HAP-1 (cell line): ENCODE measurements at regions not wholly inside any gene's neighbourhood (a gene's known extent, or its start where the extent isn't known, plus 50 kb on each side); places are given as distances from the start of the nearest gene placed in this dataset.

Source experiments
- DNase-seq, 2 experiments: peaks; one replicate each; pipeline ENCODE4 v3.0.0-alpha.2; 2016 to 2020; ENCODE audit warnings: low spot score in 2 of 2
- H3K27me3 ChIP-seq: fragments of 250-450 bp; sonication (Bioruptor Pico); 2 replicates; pipeline ENCODE4 v1.5.1; 2020; ENCODE audit warnings: low read depth, mild to moderate bottlenecking, moderate library complexity
- H3K36me3 ChIP-seq: fragments of 250-450 bp; sonication (Bioruptor Pico); replicated peaks from 2 replicates; pipeline ENCODE4 v1.5.1; 2020; ENCODE audit warnings: mild to moderate bottlenecking
- H3K4me1 ChIP-seq: fragments of 250-450 bp; sonication (Bioruptor Pico); 2 replicates; pipeline ENCODE4 v1.5.1; 2020; ENCODE audit warnings: mild to moderate bottlenecking
- H3K4me3 ChIP-seq: fragments of 250-450 bp; sonication (Bioruptor Pico); 2 replicates; pipeline ENCODE4 v1.5.1; 2020; ENCODE audit warnings: mild to moderate bottlenecking, moderate library complexity
- H3K9me3 ChIP-seq: fragments of 250-450 bp; sonication (Bioruptor Pico); 2 replicates; pipeline ENCODE4 v1.5.1; 2020; ENCODE audit warnings: mild to moderate bottlenecking, moderate library complexity
- in situ Hi-C: fragments of 300-500 bp; cut with MboI; formaldehyde crosslinking; loops from 3 replicates; pipeline ENCODE4 v1.14.3; 2020; ENCODE audit warnings: low sequenced_read_pairs, inconsistent platforms, mixed read lengths

DNA sequence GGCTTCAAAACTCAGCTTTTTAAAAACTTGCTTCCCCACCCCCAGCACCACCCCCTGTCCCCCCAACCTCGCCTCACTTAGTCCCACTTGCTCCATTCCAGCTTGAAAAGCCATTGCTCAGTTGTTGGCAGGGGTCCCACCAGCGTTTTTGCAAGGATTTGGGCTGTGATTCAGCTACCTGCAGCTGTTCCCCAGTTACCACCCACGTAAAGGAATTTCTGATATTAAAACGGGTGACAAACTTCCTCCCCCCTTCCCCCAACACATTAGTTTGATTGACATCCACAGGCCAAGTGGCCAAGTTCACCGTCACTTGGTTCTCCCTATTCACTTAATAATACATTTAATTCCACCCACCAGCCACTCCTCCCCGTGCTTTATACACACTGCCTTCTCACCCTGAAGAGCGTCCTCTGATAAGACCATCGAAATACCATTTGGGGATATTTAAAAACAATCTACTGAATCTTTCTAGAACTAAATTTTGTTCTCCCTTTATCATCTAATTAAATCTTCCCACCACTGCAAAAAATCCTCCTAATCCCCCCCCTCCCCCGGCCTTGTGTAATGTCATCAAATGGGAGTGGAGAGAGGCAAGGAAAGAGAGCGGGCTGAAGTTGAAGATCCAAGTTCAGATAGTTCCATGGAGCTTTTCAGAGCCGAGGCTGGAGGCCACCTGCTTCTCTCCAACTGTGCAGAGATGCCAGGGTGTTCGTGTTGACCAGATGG lies 55.1 kb downstream of the SOX9 start:
- no peaks in the 10 kb centered on the region for H3K9me3 ChIP-seq
- in situ Hi-C loops: no loop called here
- H3K4me3 ChIP-seq: no peak overlapping the region
- no peak for DNase-seq
- H3K36me3 ChIP-seq: no peaks in the 10 kb centered on the region
- H3K4me1 ChIP-seq: no peaks in the 10 kb centered on the region
- no peaks in the 10 kb centered on the region for H3K27me3 ChIP-seq

DNA sequence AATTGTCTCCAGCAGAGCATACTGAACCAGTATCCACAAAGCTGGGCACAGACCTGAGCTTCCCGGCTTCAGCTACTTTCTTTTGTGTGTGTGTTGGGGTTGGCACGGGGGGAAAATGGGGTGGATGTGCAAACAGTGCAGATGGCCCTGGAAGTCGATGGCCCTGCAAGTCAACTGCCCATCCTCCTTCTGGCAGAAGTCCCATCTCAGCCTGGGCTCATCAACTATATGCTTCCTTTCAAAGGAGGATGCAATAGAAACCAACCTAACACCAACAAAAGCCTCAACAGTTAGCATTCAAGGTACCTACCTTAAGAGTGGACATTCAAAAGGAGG lies 55.7 kb downstream of the SOX9 start:
- no peaks in the 10 kb centered on the region for H3K27me3 ChIP-seq
- in situ Hi-C loops: no loop called here
- DNase-seq: no peak
- no peaks in the 10 kb centered on the region for H3K4me1 ChIP-seq
- no peaks in the 10 kb centered on the region for H3K9me3 ChIP-seq
- H3K36me3 ChIP-seq: no peaks in the 10 kb centered on the region
- no peak overlapping the region for H3K4me3 ChIP-seq

DNA sequence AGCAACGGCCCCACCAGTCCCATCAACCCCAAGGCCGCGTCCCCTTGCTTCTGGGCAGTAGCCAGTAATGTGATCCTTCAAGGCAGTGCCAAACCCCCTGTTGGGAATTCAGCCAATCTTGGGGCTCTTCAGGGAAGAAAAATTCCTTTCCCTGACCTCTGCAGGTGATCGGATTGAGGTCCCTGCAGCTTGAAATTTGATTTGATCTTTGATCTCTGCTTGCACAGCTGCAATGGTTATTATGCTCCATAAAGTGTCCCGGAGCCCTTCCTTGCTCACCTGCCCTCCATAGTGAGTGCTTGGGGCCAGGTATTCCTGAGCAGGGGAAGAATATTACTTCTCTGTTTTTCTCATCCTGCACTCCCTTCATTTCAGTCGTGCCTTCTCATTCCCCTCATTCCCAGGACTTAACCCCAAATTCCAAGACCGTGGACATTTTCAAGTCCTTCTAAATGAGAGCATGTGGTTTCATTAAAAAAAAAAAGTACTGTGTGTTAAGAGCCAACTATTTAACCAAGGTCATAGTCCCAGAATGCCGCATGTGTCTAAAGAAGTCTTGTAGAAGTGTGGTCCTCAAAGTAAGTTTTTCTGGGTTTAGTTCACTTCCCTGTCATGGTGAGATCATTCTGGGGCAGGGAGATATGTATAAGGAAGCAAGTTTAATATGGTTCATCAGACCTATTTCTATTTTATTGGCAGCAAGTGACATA lies 56.3 kb downstream of the SOX9 start:
- H3K4me1 ChIP-seq: no peaks in the 10 kb centered on the region

DNA sequence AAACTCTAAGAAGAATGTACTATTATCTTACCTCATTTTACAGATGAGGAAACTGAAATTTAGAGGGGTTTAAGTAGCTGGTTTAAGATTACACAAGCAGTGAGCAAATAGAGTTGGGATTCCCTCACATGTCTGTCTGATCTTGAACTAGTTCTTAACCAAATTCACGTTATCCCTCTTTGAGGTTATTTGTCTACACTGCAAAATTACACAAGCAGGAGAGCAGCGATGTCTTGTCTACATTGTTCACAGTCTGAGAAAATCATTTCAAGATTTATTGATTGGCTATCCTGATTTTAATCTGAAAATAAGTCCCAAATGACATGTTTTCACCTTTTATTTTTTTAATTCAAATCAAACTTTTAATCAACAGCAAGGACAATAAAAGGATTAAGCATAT lies 56.9 kb downstream of the SOX9 start:
- Histone ChIP-seq H3K9me3 (no peaks in the 10 kb centered on the region), H3K36me3 (no peaks in the 10 kb centered on the region), H3K4me1 (no peaks in the 10 kb centered on the region), H3K4me3 (no peak overlapping the region), H3K27me3 (no peaks in the 10 kb centered on the region)
- in situ Hi-C loops: no loop called here
- no peak for DNase-seq

More for the DNA sequence above, 56.3 kb downstream of the SOX9 start:
- H3K36me3 ChIP-seq: no peaks in the 10 kb centered on the region
- H3K27me3 ChIP-seq: no peaks in the 10 kb centered on the region
- H3K9me3 ChIP-seq: no peaks in the 10 kb centered on the region
- H3K4me3 ChIP-seq: no peak overlapping the region
- in situ Hi-C loops: no loop called here
- no peak for DNase-seq

DNA sequence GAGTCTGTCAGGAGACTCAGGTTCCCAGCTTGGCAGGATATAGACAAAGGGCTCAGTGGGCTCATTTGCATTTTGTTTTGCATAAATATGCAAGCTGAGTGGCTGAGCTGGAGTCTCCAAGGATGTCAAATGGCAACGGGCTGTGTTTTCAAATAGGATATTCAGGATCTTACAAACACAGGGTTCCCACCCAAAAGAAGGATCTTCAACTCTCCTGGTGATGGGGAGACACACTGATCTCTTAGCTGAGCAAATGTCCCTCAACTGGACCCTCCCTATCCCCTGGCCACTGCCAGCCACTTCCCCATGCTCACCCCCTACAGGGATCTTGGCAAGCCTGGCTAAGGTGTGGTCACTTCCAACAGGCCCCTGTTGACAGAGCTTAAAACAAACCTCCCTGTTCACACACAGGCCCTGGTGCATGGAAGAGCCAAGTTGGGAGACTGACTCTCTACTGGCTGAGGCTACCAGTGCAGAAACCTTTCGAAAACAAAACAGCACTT lies 61.6 kb downstream of the SOX9 start:
- Histone ChIP-seq H3K36me3 (no peaks in the 10 kb centered on the region), H3K4me3 (no peak overlapping the region), H3K27me3 (no peaks in the 10 kb centered on the region), H3K4me1 (no peaks in the 10 kb centered on the region), H3K9me3 (no peaks in the 10 kb centered on the region)
- in situ Hi-C loops: no loop called here
- no peak for DNase-seq

DNA sequence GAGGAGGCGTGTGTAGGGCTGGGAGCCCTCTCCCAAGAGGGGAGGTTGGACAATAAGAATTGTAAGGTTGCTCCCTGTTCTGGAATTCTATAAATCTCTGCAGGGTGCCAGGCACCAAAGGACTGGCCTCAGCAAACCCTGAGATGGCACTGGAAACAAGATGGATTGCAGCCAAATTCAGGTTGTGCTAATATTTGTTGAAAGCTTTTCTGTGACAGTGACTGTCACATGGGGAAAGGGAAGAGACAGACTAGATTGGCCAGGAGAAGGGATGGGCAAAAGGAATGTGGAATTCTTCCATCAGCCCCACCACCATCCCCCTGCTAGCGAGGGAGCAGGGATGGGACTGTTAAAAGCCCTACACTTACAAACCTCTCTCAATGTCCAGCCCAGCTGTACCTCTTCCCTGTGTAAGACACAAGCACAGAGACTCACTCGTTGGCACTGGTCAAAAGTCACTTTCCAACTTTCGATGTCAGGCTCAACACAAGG lies 62.4 kb downstream of the SOX9 start:
- Histone ChIP-seq H3K27me3 (no peaks in the 10 kb centered on the region), H3K9me3 (no peaks in the 10 kb centered on the region), H3K4me3 (no peak overlapping the region), H3K4me1 (no peaks in the 10 kb centered on the region), H3K36me3 (no peaks in the 10 kb centered on the region)
- in situ Hi-C loops: no loop called here
- no peak for DNase-seq

DNA sequence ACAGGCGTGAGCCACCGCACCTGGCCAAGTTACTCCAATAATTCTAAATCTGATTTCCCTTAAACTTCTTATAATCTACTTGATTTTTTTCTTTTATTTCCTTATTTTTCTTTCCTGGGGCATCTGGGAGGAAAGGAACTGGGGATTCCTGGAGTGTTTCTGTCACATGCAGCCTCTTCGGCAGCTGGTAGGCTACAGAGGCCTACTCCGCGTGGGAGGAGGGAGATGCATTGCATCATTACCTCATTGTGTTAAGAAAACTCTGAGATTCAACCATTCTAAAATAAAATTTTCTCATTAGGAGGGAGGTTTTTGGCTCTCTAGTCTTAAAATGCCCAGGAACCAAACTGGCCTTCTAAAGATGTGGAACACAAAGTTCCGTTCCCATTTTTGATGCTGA lies 64.0 kb downstream of the SOX9 start:
- H3K4me3 ChIP-seq: no peak overlapping the region
- H3K9me3 ChIP-seq: no peaks in the 10 kb centered on the region
- in situ Hi-C loops: no loop called here
- no peaks in the 10 kb centered on the region for H3K27me3 ChIP-seq
- H3K36me3 ChIP-seq: no peaks in the 10 kb centered on the region
- no peaks in the 10 kb centered on the region for H3K4me1 ChIP-seq
- DNase-seq: no peak

DNA sequence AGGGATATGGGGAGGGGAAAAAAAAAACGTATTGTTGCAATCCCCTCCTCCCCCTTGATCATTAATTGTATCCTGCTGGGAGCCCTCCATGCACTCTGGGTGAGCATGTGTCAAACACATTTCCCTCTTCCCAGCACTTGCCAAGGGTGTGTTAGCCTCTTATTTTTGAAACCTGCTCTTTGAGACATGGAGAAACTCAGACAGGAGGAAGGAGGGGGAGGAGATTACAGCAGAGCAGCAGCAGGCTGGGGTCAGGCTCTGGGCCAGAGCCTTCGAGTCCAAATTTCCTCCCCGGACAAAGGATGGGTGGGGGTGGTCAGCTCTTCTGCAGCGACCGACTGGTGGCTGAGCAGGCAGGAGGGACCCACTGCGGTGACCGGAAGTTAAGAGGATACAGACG lies 64.7 kb downstream of the SOX9 start:
- in situ Hi-C loops: no loop called here
- Histone ChIP-seq H3K4me3 (no peak overlapping the region), H3K4me1 (no peaks in the 10 kb centered on the region), H3K36me3 (no peaks in the 10 kb centered on the region), H3K27me3 (no peaks in the 10 kb centered on the region), H3K9me3 (no peaks in the 10 kb centered on the region)
- no peak for DNase-seq

DNA sequence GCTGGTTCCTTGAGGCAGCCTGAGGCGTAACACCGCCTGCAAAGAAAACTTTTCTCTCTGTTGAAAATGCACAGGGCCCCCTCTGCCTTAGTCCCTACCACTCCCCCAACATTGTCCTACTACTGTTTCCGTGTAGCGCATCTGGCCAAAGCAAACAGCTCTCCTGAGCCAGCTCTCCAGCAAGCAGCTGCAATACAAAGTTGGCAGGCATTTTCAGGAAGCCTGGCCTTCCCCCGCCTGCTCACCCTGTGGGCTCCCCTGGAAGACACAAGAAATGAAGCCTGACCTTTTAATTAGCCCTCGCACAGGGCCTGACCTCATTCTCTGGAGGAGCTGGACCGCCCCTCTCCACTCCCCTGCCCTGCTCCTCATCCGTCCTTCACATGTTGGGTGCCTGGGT lies 66.7 kb downstream of the SOX9 start:
- Histone ChIP-seq H3K4me1 (no peaks in the 10 kb centered on the region), H3K27me3 (no peaks in the 10 kb centered on the region), H3K9me3 (no peaks in the 10 kb centered on the region), H3K36me3 (no peaks in the 10 kb centered on the region), H3K4me3 (no peak overlapping the region)
- no peak for DNase-seq
- in situ Hi-C loops: no loop called here

DNA sequence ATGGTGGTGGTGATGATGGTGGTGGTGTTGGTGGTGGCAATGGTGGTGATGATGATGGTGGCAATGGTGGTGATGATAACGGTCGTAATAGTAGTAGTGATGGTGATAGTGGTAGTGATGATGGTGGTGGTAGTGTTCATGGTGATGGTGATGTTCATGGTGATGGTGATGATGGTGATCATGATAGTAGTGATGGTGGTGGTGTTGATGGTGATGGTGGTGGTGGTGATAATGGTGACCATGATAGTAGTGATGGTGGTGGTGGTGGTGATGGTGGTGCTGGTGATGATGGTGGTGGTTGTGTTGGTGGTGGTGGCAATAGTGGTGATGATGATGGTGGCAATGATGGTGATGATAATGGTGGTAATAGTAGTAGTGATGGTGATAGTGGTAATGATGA lies 68.0 kb downstream of the SOX9 start:
- no peak for DNase-seq
- Histone ChIP-seq H3K9me3 (no peaks in the 10 kb centered on the region), H3K4me1 (no peaks in the 10 kb centered on the region), H3K36me3 (no peaks in the 10 kb centered on the region), H3K4me3 (no peak overlapping the region), H3K27me3 (no peaks in the 10 kb centered on the region)
- in situ Hi-C loops: no loop called here

DNA sequence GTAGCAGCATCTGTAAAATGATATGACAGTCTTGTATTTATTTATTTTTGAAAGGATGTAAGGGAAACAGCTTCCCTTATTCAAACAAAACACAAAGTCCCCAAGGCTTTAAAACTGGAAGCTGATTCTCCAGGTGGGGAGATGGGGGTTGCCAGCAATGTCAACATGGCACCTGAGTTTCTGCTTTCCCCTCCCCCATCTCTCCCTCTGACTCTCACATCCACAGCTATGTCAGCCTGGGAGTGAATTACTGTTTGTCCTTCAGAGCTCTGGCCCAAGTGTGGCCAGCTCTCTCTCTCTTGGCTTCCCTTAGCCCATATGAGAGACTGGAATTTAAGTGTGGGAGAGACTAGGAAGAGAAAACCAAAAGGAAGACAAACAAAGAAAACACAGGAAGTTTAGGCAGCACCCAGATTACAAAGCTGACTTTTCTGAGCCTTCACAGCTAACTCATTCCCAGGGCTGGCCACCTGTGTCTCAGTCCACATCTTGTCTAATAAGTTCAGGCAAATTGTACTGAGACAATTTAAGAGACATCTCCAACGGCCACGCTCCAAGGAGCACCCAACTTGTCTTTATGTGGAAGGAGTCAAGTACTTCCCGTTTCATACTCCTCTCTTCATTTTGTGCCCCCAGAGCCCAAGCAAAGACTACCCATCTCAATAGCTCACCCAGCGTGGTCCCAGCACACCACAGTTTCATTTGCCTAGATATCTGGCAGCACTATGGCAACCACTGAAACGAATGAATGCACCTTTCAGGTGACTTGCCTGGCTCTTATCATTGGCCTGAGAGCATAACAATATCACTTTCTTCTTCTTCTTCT lies 69.2 kb downstream of the SOX9 start:
- DNase-seq: no peak
- no peaks in the 10 kb centered on the region for H3K9me3 ChIP-seq
- in situ Hi-C loops: no loop called here

DNA sequence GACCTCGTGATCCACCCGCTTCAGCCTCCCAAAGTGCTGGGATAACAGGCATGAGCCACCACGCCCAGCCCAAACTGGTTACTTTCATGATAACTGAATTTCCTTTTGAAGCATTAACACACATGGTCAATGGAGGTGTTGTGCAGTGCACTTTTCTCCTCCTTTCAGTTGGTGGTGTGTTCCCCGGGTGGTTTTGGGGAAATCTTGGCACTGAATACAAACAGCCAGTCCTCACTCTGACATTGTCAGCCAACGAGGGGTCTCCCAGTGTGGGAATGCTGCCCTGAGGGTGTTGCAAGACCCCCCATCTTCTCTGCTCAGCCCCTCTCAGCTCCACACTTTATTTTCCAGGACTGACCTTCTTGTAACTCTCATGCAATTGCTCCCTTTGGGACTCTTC lies 70.5 kb downstream of the SOX9 start:
- no peaks in the 10 kb centered on the region for H3K27me3 ChIP-seq
- in situ Hi-C loops: no loop called here
- no peaks in the 10 kb centered on the region for H3K9me3 ChIP-seq
- H3K4me3 ChIP-seq: no peak overlapping the region
- no peaks in the 10 kb centered on the region for H3K4me1 ChIP-seq
- DNase-seq: no peak
- H3K36me3 ChIP-seq: no peaks in the 10 kb centered on the region

More for the DNA sequence above, 69.2 kb downstream of the SOX9 start:
- H3K4me1 ChIP-seq: no peaks in the 10 kb centered on the region
- H3K36me3 ChIP-seq: no peaks in the 10 kb centered on the region
- H3K4me3 ChIP-seq: no peak overlapping the region
- H3K27me3 ChIP-seq: no peaks in the 10 kb centered on the region

DNA sequence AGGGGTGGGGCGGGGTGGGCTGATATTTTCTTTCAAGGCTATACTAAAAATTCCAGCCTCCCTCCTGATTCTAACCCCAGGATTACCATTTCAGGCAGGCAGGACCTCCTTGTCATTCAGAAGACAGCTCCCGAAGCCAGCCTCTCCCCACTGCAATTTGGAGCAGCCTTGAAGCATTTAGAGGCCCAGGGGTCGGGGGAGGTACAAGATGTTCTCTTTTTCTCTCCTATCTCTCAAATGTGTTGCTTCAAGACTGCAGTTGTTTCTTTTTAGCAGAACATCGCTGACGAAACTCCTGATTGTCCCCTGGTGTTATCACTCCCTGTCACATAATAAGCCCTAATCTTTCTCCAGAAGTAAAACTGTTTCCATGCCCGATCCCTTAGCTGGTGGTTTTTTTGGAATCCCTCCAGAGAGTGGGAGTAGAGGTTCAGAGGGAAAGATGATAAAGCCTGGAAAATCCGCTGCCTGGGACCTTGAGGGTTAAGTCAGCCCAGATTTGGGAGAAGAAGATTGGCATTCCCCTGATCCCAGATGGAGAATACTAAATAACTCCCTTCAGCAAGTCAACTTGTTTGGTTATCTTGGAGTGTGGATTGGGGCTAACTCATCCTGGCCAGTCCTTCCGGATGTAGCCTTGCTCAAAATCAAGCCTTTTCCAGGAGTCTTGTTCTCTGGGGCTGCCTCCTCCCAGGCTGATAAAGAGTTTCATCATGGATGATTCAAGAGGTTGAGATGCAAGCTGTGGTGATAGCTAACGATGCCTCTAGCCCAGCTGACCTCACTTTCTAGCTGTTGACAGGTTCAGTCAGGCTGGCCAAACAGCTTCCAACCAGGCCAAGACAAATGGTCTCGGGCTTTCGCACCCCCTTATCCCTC lies 71.3 kb downstream of the SOX9 start:
- DNase-seq: no peak
- Histone ChIP-seq H3K4me3 (no peak overlapping the region), H3K4me1 (no peaks in the 10 kb centered on the region), H3K9me3 (no peaks in the 10 kb centered on the region), H3K27me3 (no peaks in the 10 kb centered on the region), H3K36me3 (no peaks in the 10 kb centered on the region)
- in situ Hi-C loops: no loop called here
